ENCODE measurements at regions not wholly inside any gene's neighbourhood (a gene's known extent, or its start where the extent isn't known, plus 50 kb on each side); places are given as distances from the start of the nearest gene placed in this dataset.

- Histone ChIP-seq H3K4me2 (no peak overlapping the region), H3K79me2 (replicated peaks; ENCODE audit: insufficient read depth) (no peaks in the 10 kb centered on the region), H3K4me1 (ENCODE audit: insufficient read depth) (no peaks in the 10 kb centered on the region), H3F3A (replicated peaks; ENCODE audit: low read depth) (no peaks in the 10 kb centered on the region), H2AFZ (no peak overlapping the region), H3K4me3 (no peak overlapping the region), H3K27ac (ENCODE audit: low read depth) (no peak overlapping the region), H4K20me1 (replicated peaks; ENCODE audit: insufficient read depth) (no peaks in the 10 kb centered on the region), H3K9me2 (ENCODE audit: insufficient read depth) (no peaks in the 10 kb centered on the region), H3K27me3 (ENCODE audit: insufficient read depth) (no peaks in the 10 kb centered on the region), H3K36me3 (ENCODE audit: insufficient read depth) (no peaks in the 10 kb centered on the region)
- no peak overlapping the region for H3K4me3 Mint-ChIP-seq
- peaks cover 9% of the 10 kb centered on the region; the same call in 2 of the 3 replicates for H3K9me3 Mint-ChIP-seq
- ATAC-seq (no peak), DNase-seq (ENCODE audit: low spot score) (no peak)
- H3K27me3 Mint-ChIP-seq (ENCODE audit: insufficient read depth, low read depth, poor library complexity): peaks cover 2% of the 10 kb centered on the region
- H3K27ac Mint-ChIP-seq: no peak overlapping the region
- H3K4me1 Mint-ChIP-seq: peaks cover 5% of the 10 kb centered on the region; the same call in 2 of the 3 replicates
- peaks cover 6% of the 10 kb centered on the region; the same call in 2 of the 3 replicates for H3K36me3 Mint-ChIP-seq (ENCODE audit: low read depth)
- no peak for TF ChIP-seq CREB1 (CRISPR knock-in tag; IDR thresholded peaks at IDR 0.05; ENCODE audit: low read depth)
- TF ChIP-seq, protein P1, sequence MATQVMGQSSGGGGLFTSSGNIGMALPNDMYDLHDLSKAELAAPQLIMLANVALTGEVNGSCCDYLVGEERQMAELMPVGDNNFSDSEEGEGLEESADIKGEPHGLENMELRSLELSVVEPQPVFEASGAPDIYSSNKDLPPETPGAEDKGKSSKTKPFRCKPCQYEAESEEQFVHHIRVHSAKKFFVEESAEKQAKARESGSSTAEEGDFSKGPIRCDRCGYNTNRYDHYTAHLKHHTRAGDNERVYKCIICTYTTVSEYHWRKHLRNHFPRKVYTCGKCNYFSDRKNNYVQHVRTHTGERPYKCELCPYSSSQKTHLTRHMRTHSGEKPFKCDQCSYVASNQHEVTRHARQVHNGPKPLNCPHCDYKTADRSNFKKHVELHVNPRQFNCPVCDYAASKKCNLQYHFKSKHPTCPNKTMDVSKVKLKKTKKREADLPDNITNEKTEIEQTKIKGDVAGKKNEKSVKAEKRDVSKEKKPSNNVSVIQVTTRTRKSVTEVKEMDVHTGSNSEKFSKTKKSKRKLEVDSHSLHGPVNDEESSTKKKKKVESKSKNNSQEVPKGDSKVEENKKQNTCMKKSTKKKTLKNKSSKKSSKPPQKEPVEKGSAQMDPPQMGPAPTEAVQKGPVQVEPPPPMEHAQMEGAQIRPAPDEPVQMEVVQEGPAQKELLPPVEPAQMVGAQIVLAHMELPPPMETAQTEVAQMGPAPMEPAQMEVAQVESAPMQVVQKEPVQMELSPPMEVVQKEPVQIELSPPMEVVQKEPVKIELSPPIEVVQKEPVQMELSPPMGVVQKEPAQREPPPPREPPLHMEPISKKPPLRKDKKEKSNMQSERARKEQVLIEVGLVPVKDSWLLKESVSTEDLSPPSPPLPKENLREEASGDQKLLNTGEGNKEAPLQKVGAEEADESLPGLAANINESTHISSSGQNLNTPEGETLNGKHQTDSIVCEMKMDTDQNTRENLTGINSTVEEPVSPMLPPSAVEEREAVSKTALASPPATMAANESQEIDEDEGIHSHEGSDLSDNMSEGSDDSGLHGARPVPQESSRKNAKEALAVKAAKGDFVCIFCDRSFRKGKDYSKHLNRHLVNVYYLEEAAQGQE (IDR thresholded peaks at IDR 0.05; ENCODE audit: unreplicated experiment): no peak
- no peak for TF ChIP-seq ZNF331 (CRISPR knock-in tag; IDR thresholded peaks at IDR 0.05; ENCODE audit: low read depth)
- TF ChIP-seq ZNF114 (CRISPR knock-in tag; IDR thresholded peaks at IDR 0.05): no peak
- TF ChIP-seq ZNF462 (CRISPR knock-in tag; IDR thresholded peaks at IDR 0.05): no peak
- no peak for TF ChIP-seq EZH2phosphoT487 (IDR thresholded peaks at IDR 0.05; ENCODE audit: unreplicated experiment)
- TF ChIP-seq STAT1 (IDR thresholded peaks at IDR 0.05; ENCODE audit: unreplicated experiment): no peak
- no peak for TF ChIP-seq ETS1 (IDR thresholded peaks at IDR 0.05)
- no peak for TF ChIP-seq JUNB (IDR thresholded peaks at IDR 0.05; ENCODE audit: unreplicated experiment)
- no peak for TF ChIP-seq POLR2AphosphoS5 (IDR thresholded peaks at IDR 0.05; ENCODE audit: low read depth)
- no peak for TF ChIP-seq NANOG (IDR thresholded peaks at IDR 0.05; ENCODE audit: borderline replicate concordance)
- TF ChIP-seq, protein P2, sequence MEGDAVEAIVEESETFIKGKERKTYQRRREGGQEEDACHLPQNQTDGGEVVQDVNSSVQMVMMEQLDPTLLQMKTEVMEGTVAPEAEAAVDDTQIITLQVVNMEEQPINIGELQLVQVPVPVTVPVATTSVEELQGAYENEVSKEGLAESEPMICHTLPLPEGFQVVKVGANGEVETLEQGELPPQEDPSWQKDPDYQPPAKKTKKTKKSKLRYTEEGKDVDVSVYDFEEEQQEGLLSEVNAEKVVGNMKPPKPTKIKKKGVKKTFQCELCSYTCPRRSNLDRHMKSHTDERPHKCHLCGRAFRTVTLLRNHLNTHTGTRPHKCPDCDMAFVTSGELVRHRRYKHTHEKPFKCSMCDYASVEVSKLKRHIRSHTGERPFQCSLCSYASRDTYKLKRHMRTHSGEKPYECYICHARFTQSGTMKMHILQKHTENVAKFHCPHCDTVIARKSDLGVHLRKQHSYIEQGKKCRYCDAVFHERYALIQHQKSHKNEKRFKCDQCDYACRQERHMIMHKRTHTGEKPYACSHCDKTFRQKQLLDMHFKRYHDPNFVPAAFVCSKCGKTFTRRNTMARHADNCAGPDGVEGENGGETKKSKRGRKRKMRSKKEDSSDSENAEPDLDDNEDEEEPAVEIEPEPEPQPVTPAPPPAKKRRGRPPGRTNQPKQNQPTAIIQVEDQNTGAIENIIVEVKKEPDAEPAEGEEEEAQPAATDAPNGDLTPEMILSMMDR (conservative IDR thresholded peaks at IDR 0.05; ENCODE audit: low read depth in 2 of 2): no peak
- TF ChIP-seq EZH2 (IDR thresholded peaks at IDR 0.05; ENCODE audit: low read depth, unreplicated experiment): no peak
Observed at GRCh38 chr4:138056541-138056940, 185.6 kb downstream of the SLC7A11 start.
